ENCODE measurements at regions not wholly inside any gene's neighbourhood (a gene's known extent, or its start where the extent isn't known, plus 50 kb on each side); places are given as distances from the start of the nearest gene placed in this dataset.
A peak's percentile ranks its signal among the peaks of the same experiment; 100 is the strongest.

DNA sequence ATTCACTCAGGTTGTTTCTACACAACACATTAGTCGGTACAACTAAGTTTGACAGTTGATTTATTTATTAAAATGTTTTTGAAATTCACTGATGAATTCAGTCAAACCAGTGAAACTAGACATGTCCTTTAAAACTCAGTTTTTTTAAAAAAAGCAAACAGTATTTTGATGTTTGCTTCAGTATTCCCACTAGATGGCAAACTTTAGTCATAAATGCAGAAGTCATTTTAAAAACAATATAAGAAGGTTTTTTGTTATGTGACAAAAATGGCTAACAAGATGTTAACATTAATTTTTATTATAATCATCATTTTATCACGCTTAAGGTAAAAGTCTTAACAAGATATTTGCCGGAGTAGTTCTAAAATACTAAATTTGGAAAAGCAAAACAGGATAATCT is 1337.8 kb upstream of the DIAPH2 start:
- no peak for TF ChIP-seq RFX5 (IDR thresholded peaks at IDR 0.05)
- TF ChIP-seq ESRRA (IDR thresholded peaks at IDR 0.05; ENCODE audit: borderline replicate concordance, low read length): no peak
- no peak for TF ChIP-seq RNF2 (IDR thresholded peaks at IDR 0.05; ENCODE audit: borderline replicate concordance, low read depth)
- TF ChIP-seq, protein P1, sequence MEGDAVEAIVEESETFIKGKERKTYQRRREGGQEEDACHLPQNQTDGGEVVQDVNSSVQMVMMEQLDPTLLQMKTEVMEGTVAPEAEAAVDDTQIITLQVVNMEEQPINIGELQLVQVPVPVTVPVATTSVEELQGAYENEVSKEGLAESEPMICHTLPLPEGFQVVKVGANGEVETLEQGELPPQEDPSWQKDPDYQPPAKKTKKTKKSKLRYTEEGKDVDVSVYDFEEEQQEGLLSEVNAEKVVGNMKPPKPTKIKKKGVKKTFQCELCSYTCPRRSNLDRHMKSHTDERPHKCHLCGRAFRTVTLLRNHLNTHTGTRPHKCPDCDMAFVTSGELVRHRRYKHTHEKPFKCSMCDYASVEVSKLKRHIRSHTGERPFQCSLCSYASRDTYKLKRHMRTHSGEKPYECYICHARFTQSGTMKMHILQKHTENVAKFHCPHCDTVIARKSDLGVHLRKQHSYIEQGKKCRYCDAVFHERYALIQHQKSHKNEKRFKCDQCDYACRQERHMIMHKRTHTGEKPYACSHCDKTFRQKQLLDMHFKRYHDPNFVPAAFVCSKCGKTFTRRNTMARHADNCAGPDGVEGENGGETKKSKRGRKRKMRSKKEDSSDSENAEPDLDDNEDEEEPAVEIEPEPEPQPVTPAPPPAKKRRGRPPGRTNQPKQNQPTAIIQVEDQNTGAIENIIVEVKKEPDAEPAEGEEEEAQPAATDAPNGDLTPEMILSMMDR (IDR thresholded peaks at IDR 0.05): no peak
- TF ChIP-seq JUNB (IDR thresholded peaks at IDR 0.05): no peak
- TF ChIP-seq FOSL2 (IDR thresholded peaks at IDR 0.05): no peak
- TF ChIP-seq FOSL2 (CRISPR knock-in tag; IDR thresholded peaks at IDR 0.05): no peak
- peak; percentile 39 to 51; a peak in 4 of 5 replicates for TF ChIP-seq RAD21 (conservative IDR thresholded peaks at IDR 0.05 in 1 of 2, IDR thresholded peaks at IDR 0.05 in 1 of 2)
